K562 (cell line): ENCODE measurements at regions not wholly inside any gene's neighbourhood (a gene's known extent, or its start where the extent isn't known, plus 50 kb on each side); places are given as distances from the start of the nearest gene placed in this dataset.

ENCODE experiments used
- ATAC-seq: fragments of 200-7000 bp; cut with Tn5 transposase; 3 replicates; pipeline ENCODE4 v1.9.1; 2020; ENCODE audit warnings: moderate library complexity
- BruUV-seq: library from RNA; stranded (reverse); fragments of 400-500 nt; replicated peaks from 2 replicates; lab custom pipeline; 2021; lab: Mats Ljungman, UMichigan
- CTCF ChIA-PET: fragments of 300-600 bp; formaldehyde crosslinking; extraction: SDS; loops from one replicate; lab custom pipeline; 2021; ENCODE audit warnings: low intra/inter-chr PET ratio; lab: Yijun Ruan, JAX
- POLR2A ChIA-PET: fragments of 300-600, 350-650 bp; sonication (Branson Sonifier 250); formaldehyde crosslinking; extraction: SDS; loops from one replicate; lab custom pipeline; 2021; ENCODE audit warnings: antibody characterized with exemption, inconsistent platforms; lab: Yijun Ruan, JAX
- DNase-seq, 4 experiments: peaks; one replicate each; pipeline versions ENCODE4 v3.0.0 to v3.0.0-alpha.2; 2011 to 2018; ENCODE audit warnings: low spot score in 3 of 4, mixed read lengths in 3 of 4; ENCODE audit errors: extremely low read depth in 1 of 4
- FAIRE-seq: peaks from 2 replicates; lab custom pipeline; 2011; peaks lifted over from hg19 to GRCh38; lab: Jason Lieb, UNC
- H2AFZ ChIP-seq: 2 replicates; pipeline ENCODE4 v1.6.0; 2011; ENCODE audit warnings: low read depth, low read length, control low read depth, inconsistent platforms
- H3K27ac ChIP-seq: fragments of 200-600 bp; 3 replicates; pipeline ENCODE4 v1.8.0; 2011; ENCODE audit warnings: low read depth, mild to moderate bottlenecking, control low read depth, inconsistent platforms, low read length, moderate library complexity, mixed read lengths; ENCODE audit errors: extremely low read depth
- H3K27me3 ChIP-seq, 2 experiments: fragments of 300-600 bp in 1 of 2; 2 replicates in 1 of 2; 3 replicates in 1 of 2; pipeline versions ENCODE4 v1.6.0 to v1.8.0; 2011; ENCODE audit warnings: inconsistent platforms in 2 of 2, low read length in 2 of 2, mild to moderate bottlenecking in 1 of 2, mixed read lengths in 1 of 2, moderate library complexity in 1 of 2; ENCODE audit not compliant: control insufficient read depth in 2 of 2, insufficient read depth in 2 of 2
- H3K36me3 ChIP-seq: fragments of 300-600 bp; 3 replicates; pipeline ENCODE4 v1.8.0; 2011; ENCODE audit warnings: mild to moderate bottlenecking, low read length, inconsistent platforms; ENCODE audit not compliant: control insufficient read depth, insufficient read depth
- H3K4me1 ChIP-seq, 2 experiments: fragments of 200-600 bp in 1 of 2; replicated peaks in 1 of 2; 2 replicates in 1 of 2; 3 replicates in 1 of 2; pipeline versions ENCODE4 v1.5.1 to v1.8.0; 2011; ENCODE audit warnings: inconsistent platforms in 2 of 2, low read length in 2 of 2, mild to moderate bottlenecking in 1 of 2, mixed read lengths in 1 of 2, moderate library complexity in 1 of 2; ENCODE audit not compliant: control insufficient read depth in 2 of 2, insufficient read depth in 2 of 2
- H3K4me2 ChIP-seq: 2 replicates; pipeline ENCODE4 v1.6.1; 2011; ENCODE audit warnings: low read length, control low read depth, inconsistent platforms, mixed read lengths; ENCODE audit not compliant: insufficient read depth
- H3K4me3 ChIP-seq: fragments of 200-600 bp; sonication (generic), shearing (Covaris generic); 2 replicates; pipeline ENCODE4 v1.5.1; 2016; ENCODE audit warnings: control low read depth, inconsistent platforms
- H3K79me2 ChIP-seq: fragments of 200-600 bp; 3 replicates; pipeline ENCODE4 v1.8.0; 2011; ENCODE audit warnings: low read length, inconsistent platforms; ENCODE audit not compliant: control insufficient read depth, insufficient read depth
- H3K9ac ChIP-seq, 2 experiments: 2 replicates each; pipeline versions ENCODE4 v1.6.0 to v1.6.1; 2011; ENCODE audit warnings: low read depth in 2 of 2, low read length in 2 of 2, control low read depth in 1 of 2, inconsistent platforms in 1 of 2, mild to moderate bottlenecking in 1 of 2, mixed read lengths in 1 of 2; ENCODE audit not compliant: insufficient read depth in 1 of 2
- H3K9me1 ChIP-seq: one replicate; pipeline ENCODE4 v1.6.0; 2011; ENCODE audit warnings: inconsistent platforms, mild to moderate bottlenecking, low read length, moderate library complexity; ENCODE audit not compliant: control insufficient read depth, insufficient read depth
- H3K9me3 ChIP-seq: replicated peaks from 2 replicates; pipeline ENCODE4 v1.5.1; 2011; ENCODE audit warnings: low read depth, low read length, inconsistent platforms; ENCODE audit not compliant: control insufficient read depth, insufficient read depth
- H4K20me1 ChIP-seq: replicated peaks from 2 replicates; pipeline ENCODE4 v1.6.1; 2011; ENCODE audit warnings: low read length, inconsistent platforms, mixed read lengths; ENCODE audit not compliant: control insufficient read depth, insufficient read depth
- BRF1 ChIP-seq: IDR thresholded peaks from 3 replicates; pipeline ENCODE4 v1.6.1; 2011; ENCODE audit warnings: borderline replicate concordance, mild to moderate bottlenecking; ENCODE audit not compliant: insufficient read length; ENCODE audit errors: extremely low read depth
- E2F8 ChIP-seq: fragments of 450-650 bp; IDR thresholded peaks from 2 replicates; pipeline ENCODE4 v1.7.1; 2018; ENCODE audit warnings: mild to moderate bottlenecking, low read depth; ENCODE audit not compliant: partially characterized antibody
- GABPA ChIP-seq: fragments of 200-800 bp; sonication (Bioruptor generic); conservative IDR thresholded peaks from 2 replicates; pipeline ENCODE4 v1.6.1; 2016; ENCODE audit warnings: low read depth, missing genetic modification characterization, missing compliant biosample characterization
- GTF2B ChIP-seq: IDR thresholded peaks from 2 replicates; pipeline ENCODE4 v1.6.1; 2011; ENCODE audit not compliant: insufficient read length; ENCODE audit errors: extremely low read depth
- MTA3 ChIP-seq: fragments of 450-650 bp; formaldehyde crosslinking; IDR thresholded peaks from 2 replicates; pipeline ENCODE4 v1.6.1; 2017; ENCODE audit warnings: mild to moderate bottlenecking, borderline replicate concordance
- NR0B1 ChIP-seq: fragments of 450-650 bp; IDR thresholded peaks from one replicate; pipeline ENCODE4 v1.6.1; 2018; ENCODE audit warnings: mild to moderate bottlenecking, moderate library complexity; ENCODE audit not compliant: partially characterized antibody
- RBBP5 ChIP-seq: fragments of 200-600 bp; sonication (generic); IDR thresholded peaks from 2 replicates; pipeline ENCODE4 v1.6.1; 2012; ENCODE audit warnings: borderline replicate concordance, mild to moderate bottlenecking, low read length, control low read depth, inconsistent platforms; ENCODE audit not compliant: insufficient read depth, poor library complexity, severe bottlenecking
- SMARCA5 ChIP-seq: fragments of 450-650 bp; IDR thresholded peaks from 2 replicates; pipeline ENCODE4 v1.6.1; 2016
- SMARCE1 ChIP-seq: fragments of 450-650 bp; IDR thresholded peaks from 2 replicates; pipeline ENCODE4 v1.7.1; 2016; ENCODE audit warnings: mild to moderate bottlenecking
- VEZF1 ChIP-seq: fragments of 200-800 bp; sonication (Bioruptor generic); IDR thresholded peaks from 2 replicates; pipeline ENCODE4 v1.6.1; 2017; ENCODE audit warnings: missing genetic modification characterization, missing compliant biosample characterization
- ZNF24 ChIP-seq: fragments of 450-650 bp; IDR thresholded peaks from 2 replicates; pipeline ENCODE4 v1.6.1; 2016
- ZNF830 ChIP-seq: fragments of 250-450 bp; sonication (Bioruptor Pico); IDR thresholded peaks from 2 replicates; pipeline ENCODE4 v1.5.0; 2021; ENCODE audit warnings: mild to moderate bottlenecking
- WGBS: fragments of 100-300 bp; shearing (Covaris generic); methylation state at CpG from one replicate; pipeline ENCODE4 v1.1.6; 2016; ENCODE audit warnings: low coverage, mixed read lengths; ENCODE audit not compliant: insufficient coverage; ENCODE audit errors: missing lambda C conversion rate; 5-methylcytosine and 5-hydroxymethylcytosine counted together
- in situ Hi-C: fragments of 300-500 bp; cut with MboI; formaldehyde crosslinking; loops from 4 replicates; pipeline ENCODE4 v1.15.0; 2018; ENCODE audit warnings: inconsistent platforms, mixed read lengths
- intact Hi-C: fragments of 100-400 bp; cut with micrococcal nuclease; formaldehyde crosslinking; loops from 2 replicates; pipeline ENCODE4 v1.14.2; 2022
- TF ChIP-seq, protein P1 (sequence below): fragments of 450-650 bp; IDR thresholded peaks from 2 replicates; pipeline ENCODE4 v1.7.0; 2016; ENCODE audit warnings: borderline replicate concordance

- DNase-seq: no peak
- H3K4me1 ChIP-seq: no peaks in the 10 kb centered on the region
- no peak overlapping the region for H2AFZ ChIP-seq
- intact Hi-C loops: no loop called here
- no peak overlapping the region for H3K4me3 ChIP-seq
- H3K79me2 ChIP-seq: no peaks in the 10 kb centered on the region
- no peak for ATAC-seq
- TF ChIP-seq MTA3 (no peak), NR0B1 (no peak), SMARCE1 (no peak), GABPA (no peak), ZNF830 (CRISPR knock-in tag) (no peak), E2F8 (no peak), ZNF24 (no peak), SMARCA5 (no peak), GTF2B (no peak), VEZF1 (CRISPR knock-in tag) (no peak), BRF1 (no peak), RBBP5 (no peak)
- TF ChIP-seq, protein P1, sequence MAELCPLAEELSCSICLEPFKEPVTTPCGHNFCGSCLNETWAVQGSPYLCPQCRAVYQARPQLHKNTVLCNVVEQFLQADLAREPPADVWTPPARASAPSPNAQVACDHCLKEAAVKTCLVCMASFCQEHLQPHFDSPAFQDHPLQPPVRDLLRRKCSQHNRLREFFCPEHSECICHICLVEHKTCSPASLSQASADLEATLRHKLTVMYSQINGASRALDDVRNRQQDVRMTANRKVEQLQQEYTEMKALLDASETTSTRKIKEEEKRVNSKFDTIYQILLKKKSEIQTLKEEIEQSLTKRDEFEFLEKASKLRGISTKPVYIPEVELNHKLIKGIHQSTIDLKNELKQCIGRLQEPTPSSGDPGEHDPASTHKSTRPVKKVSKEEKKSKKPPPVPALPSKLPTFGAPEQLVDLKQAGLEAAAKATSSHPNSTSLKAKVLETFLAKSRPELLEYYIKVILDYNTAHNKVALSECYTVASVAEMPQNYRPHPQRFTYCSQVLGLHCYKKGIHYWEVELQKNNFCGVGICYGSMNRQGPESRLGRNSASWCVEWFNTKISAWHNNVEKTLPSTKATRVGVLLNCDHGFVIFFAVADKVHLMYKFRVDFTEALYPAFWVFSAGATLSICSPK: no peak
- no peak overlapping the region for H3K9ac ChIP-seq
- 0% methylated on average over 5 of the region's 5 CpGs for WGBS
- FAIRE-seq: no peak
- H3K4me2 ChIP-seq: no peak overlapping the region
- H3K9me3 ChIP-seq: no peaks in the 10 kb centered on the region
- H4K20me1 ChIP-seq: no peaks in the 10 kb centered on the region
- in situ Hi-C loops: no loop called here
- H3K27me3 ChIP-seq: no peaks in the 10 kb centered on the region
- ChIA-PET POLR2A (no interaction called here), CTCF (no interaction called here)
- H3K36me3 ChIP-seq: no peaks in the 10 kb centered on the region
- H3K9me1 ChIP-seq: no peaks in the 10 kb centered on the region
- no TSS peak for BruUV-seq
- H3K27ac ChIP-seq: no peak overlapping the region
These were observed 59.0 kb upstream of the MID1 start for GRCh38 chrX:10679387-10679786.
